Pancreas (tissue), 10 donors: ENCODE measurements at regions not wholly inside any gene's neighbourhood (a gene's known extent, or its start where the extent isn't known, plus 50 kb on each side); places are given as distances from the start of the nearest gene placed in this dataset.

ENCODE experiments used
- ATAC-seq, 4 donors: fragments of 200-7000 bp; cut with Tn5 transposase; one replicate each; pipeline versions ENCODE4 v1.8.0 to v1.9.1; 2020; ENCODE audit warnings: mild to moderate bottlenecking in 4 of 4, moderate library complexity in 4 of 4
- DNase-seq, 6 donors: peaks; one replicate each; pipeline ENCODE4 v3.0.0-alpha.2; 2020
- FAIRE-seq: peaks from 2 replicates; lab custom pipeline; 2012; peaks lifted over from hg19 to GRCh38; lab: Jason Lieb, UNC
- H3K27ac ChIP-seq, 4 donors: fragments of 200-600 bp; sonication (generic); 1 replicate in 3 of 4; 2 replicates in 1 of 4; pipeline versions ENCODE4 v1.5.0 to v1.8.0; 2020
- H3K27me3 ChIP-seq, 4 donors: fragments of 200-600 bp; one replicate each; pipeline ENCODE4 v1.8.0; 2021
- H3K36me3 ChIP-seq, 3 donors: fragments of 200-600 bp; sonication (generic) in 1 of 3; one replicate each; pipeline versions ENCODE4 v1.5.0 to v1.8.0; 2020 to 2021
- H3K4me1 ChIP-seq, 3 donors: fragments of 200-600 bp; one replicate each; pipeline ENCODE4 v1.8.0; 2021
- H3K4me3 ChIP-seq, 4 donors: fragments of 200-600 bp; sonication (generic) in 2 of 4; one replicate each; pipeline versions ENCODE4 v1.5.0 to v1.8.0; 2020 to 2021
- H3K9me3 ChIP-seq, 4 donors: fragments of 200-600 bp; one replicate each; pipeline ENCODE4 v1.8.0; 2021
- WGBS, 2 donors: extraction: QIAGEN DNeasy Blood & Tissue Kit; methylation state at CpG; one replicate each; pipeline ENCODE4 v1.1.7; 2013; 5-methylcytosine and 5-hydroxymethylcytosine counted together
- intact Hi-C, 3 donors: fragments of 100-400 bp; cut with DNase I; formaldehyde crosslinking; loops; one replicate each; pipeline versions ENCODE4 v1.11.1 to v1.14.2; 2022
- TF ChIP-seq, protein P1 (sequence below), 4 donors: fragments of 200-600 bp; sonication (generic) in 3 of 4; IDR thresholded peaks; one replicate each; pipeline versions ENCODE4 v1.5.0 to v1.8.0; 2021; ENCODE audit warnings: antibody characterized with exemption in 4 of 4
- donor health status: healthy with polysubstance abuse.
- donor health status: DM: no; HTN: no; CAD: no; lungs with moderate emphysema.
- donor health status: DM: no; HTN: no; CAD: no.
- donor health status: control.
- donor health status: control.
- donor health status: Bipolar disorder and iron deficiency.
- donor health status: DM: yes; HTN: yes; CAD: no.
- donor health status: DM: no; HTN: no; CAD: no.
- donor health status: DM: no; HTN: no; CAD: no.
- donor health status: DM: yes; HTN: yes; CAD: no.

DNA sequence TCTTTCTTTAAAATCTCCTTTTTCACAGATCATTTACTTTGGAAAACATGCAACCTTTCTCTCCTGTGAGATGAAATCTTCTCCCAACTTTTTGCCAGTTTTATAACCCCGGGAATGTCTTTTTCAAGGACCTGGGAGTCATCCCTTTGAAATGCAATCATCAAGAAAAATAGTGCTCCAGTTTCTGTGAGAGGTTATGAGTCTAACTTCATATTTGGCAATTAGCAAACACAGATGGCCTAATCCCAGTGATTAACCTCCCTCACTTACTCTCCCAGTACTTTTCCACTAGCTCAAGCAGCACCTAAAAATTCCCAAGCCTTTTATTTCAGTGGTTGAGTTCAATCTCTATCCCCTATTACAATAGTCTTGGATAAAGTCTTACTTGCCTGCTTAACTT lies 185.8 kb upstream of the TMEM106B start:
- no peaks in the 10 kb centered on the region for H3K4me1 ChIP-seq
- FAIRE-seq (no peak), ATAC-seq (no peak), DNase-seq (no peak)
- no peaks in the 10 kb centered on the region for H3K9me3 ChIP-seq
- TF ChIP-seq, protein P1, sequence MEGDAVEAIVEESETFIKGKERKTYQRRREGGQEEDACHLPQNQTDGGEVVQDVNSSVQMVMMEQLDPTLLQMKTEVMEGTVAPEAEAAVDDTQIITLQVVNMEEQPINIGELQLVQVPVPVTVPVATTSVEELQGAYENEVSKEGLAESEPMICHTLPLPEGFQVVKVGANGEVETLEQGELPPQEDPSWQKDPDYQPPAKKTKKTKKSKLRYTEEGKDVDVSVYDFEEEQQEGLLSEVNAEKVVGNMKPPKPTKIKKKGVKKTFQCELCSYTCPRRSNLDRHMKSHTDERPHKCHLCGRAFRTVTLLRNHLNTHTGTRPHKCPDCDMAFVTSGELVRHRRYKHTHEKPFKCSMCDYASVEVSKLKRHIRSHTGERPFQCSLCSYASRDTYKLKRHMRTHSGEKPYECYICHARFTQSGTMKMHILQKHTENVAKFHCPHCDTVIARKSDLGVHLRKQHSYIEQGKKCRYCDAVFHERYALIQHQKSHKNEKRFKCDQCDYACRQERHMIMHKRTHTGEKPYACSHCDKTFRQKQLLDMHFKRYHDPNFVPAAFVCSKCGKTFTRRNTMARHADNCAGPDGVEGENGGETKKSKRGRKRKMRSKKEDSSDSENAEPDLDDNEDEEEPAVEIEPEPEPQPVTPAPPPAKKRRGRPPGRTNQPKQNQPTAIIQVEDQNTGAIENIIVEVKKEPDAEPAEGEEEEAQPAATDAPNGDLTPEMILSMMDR (IDR thresholded peaks at IDR 0.05): no peak
- H3K27ac ChIP-seq: no peak overlapping the region
- no peaks in the 10 kb centered on the region for H3K27me3 ChIP-seq
- no peak overlapping the region for H3K4me3 ChIP-seq
- WGBS, 2 donors: 34 to 49% methylated on average over 1 of the region's 1 CpG
- H3K36me3 ChIP-seq: no peaks in the 10 kb centered on the region
- intact Hi-C loops: no loop called here

DNA sequence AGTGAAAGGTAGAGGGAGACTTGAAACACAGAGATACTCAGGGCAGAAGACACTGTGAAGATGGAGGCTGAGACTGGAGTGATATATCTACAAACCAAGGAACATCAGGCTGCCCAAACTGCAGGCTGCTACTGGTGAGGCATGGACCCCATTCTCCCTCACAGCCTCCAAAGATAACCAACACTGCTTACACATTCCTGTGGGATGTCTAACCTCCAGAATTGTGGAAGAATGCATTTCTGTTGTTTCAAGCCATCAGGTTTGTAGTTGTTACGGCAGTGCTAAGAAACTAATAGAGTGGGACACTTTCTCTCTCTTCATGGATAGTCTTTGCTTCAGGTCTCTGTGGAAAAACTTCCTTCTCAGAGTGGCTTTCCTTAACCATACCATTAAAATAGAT lies 182.6 kb upstream of the TMEM106B start:
- FAIRE-seq (no peak), DNase-seq (no peak), ATAC-seq (no peak)
- Histone ChIP-seq H3K9me3 (no peaks in the 10 kb centered on the region), H3K27ac (no peak overlapping the region), H3K4me1 (no peaks in the 10 kb centered on the region), H3K36me3 (no peaks in the 10 kb centered on the region), H3K27me3 (no peaks in the 10 kb centered on the region), H3K4me3 (no peak overlapping the region)
- 77 to 80% methylated on average over 1 of the region's 1 CpG for WGBS, 2 donors
- intact Hi-C loops: no loop called here
- TF ChIP-seq, protein P1 (IDR thresholded peaks at IDR 0.05): no peak

DNA sequence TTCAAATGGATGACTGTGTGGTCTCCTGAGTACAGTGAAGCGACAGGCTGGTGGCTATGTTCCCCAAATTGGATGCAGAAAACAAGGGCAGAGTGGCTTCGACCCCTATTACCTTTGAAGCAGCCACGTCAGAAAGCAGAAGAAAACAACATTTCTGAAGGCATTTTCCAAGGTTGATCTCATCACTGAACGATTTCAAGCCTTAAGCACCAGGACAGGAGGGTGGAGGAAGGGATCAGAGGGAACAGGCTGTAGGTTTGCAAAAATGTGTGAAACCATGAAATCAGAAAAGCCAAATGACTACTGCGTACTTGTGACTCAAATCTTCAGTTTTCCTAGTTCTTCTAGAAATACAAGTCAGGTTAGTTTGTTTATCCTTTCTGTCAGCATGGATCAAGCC lies 181.0 kb upstream of the TMEM106B start:
- ATAC-seq: no peak
- H3K27ac ChIP-seq: no peak overlapping the region
- H3K9me3 ChIP-seq: no peaks in the 10 kb centered on the region
- H3K36me3 ChIP-seq: no peaks in the 10 kb centered on the region
- no peak overlapping the region for H3K4me3 ChIP-seq
- 69 to 78% methylated on average over 5 of the region's 5 CpGs for WGBS, 2 donors
- no peaks in the 10 kb centered on the region for H3K27me3 ChIP-seq
- FAIRE-seq: no peak
- no peak for DNase-seq
- no peaks in the 10 kb centered on the region for H3K4me1 ChIP-seq
- intact Hi-C loops: no loop called here
- TF ChIP-seq, protein P1 (IDR thresholded peaks at IDR 0.05): no peak

DNA sequence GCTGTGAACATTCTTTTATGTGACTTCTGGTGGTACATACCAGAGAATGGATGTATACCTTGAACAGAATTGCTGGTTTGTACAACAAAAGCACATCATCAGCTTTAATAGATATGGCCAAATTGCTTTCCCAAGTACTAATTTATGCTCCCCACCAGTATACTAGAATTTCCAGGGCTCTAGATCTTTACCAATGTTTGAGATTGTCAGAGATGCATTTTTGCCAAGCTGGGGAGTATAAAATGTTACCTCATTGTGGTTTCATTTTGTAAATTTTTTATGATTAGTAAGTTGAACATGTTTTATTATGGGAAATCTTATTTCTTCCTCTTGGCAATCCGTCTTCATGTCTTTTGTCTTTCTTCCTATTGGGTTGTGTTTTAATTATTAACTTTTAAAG lies 179.9 kb upstream of the TMEM106B start:
- Histone ChIP-seq H3K4me1 (no peaks in the 10 kb centered on the region), H3K27ac (no peak overlapping the region), H3K27me3 (no peaks in the 10 kb centered on the region), H3K9me3 (no peaks in the 10 kb centered on the region), H3K36me3 (no peaks in the 10 kb centered on the region), H3K4me3 (no peak overlapping the region)
- no peak for FAIRE-seq
- intact Hi-C loops: no loop called here
- DNase-seq: no peak
- 50 to 67% methylated on average over 1 of the region's 1 CpG for WGBS, 2 donors
- TF ChIP-seq, protein P1 (IDR thresholded peaks at IDR 0.05): no peak
- no peak for ATAC-seq

DNA sequence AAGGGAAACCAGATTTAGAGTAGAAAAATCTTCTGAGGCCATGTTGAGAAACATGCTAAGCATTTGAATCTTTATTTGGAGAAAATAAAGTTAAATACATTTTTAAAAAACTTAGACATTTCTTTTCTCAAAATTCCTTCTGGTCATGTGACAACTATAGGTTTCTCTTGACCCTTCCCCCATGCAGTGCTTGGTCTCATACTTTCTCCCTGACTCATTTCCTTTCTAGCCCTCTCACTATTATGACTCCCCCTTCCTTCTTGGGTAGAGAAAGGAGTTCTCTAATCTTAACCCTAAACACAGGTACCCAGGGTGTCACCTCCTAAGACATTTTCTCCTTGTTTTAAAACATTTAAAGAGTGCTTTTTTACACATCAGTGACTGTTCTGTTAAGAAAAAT lies 179.5 kb upstream of the TMEM106B start:
- Histone ChIP-seq H3K36me3 (no peaks in the 10 kb centered on the region), H3K9me3 (no peaks in the 10 kb centered on the region), H3K4me1 (no peaks in the 10 kb centered on the region), H3K27me3 (no peaks in the 10 kb centered on the region), H3K27ac (no peak overlapping the region), H3K4me3 (no peak overlapping the region)
- intact Hi-C loops: no loop called here
- ATAC-seq (no peak), DNase-seq (no peak), FAIRE-seq (no peak)
- TF ChIP-seq, protein P1 (IDR thresholded peaks at IDR 0.05): no peak
